Heart right ventricle (tissue), 16 donors: ENCODE measurements at regions not wholly inside any gene's neighbourhood (a gene's known extent, or its start where the extent isn't known, plus 50 kb on each side); places are given as distances from the start of the nearest gene placed in this dataset.

ENCODE experiments used
- ATAC-seq, 8 donors: fragments of 200-7000 bp; cut with Tn5 transposase; one replicate each; pipeline ENCODE4 v1.9.1; 2020; ENCODE audit warnings: mild to moderate bottlenecking in 8 of 8, moderate library complexity in 8 of 8, moderate number of reproducible peaks in 1 of 8
- DNase-seq, 2 donors: peaks; one replicate each; pipeline ENCODE4 v3.0.0-alpha.2; 2020
- H3K27ac ChIP-seq, 10 donors: fragments of 200-600 bp; sonication (generic) in 2 of 10; one replicate each; pipeline versions ENCODE4 v1.5.0 to v1.8.0; 2020 to 2022; ENCODE audit warnings: mild to moderate bottlenecking in 3 of 10
- H3K27me3 ChIP-seq, 7 donors: fragments of 200-600 bp; one replicate each; pipeline ENCODE4 v1.8.0; 2021 to 2022; ENCODE audit warnings: mild to moderate bottlenecking in 2 of 7
- H3K36me3 ChIP-seq, 9 donors: fragments of 200-600 bp; sonication (generic) in 1 of 9; one replicate each; pipeline versions ENCODE4 v1.5.0 to v1.8.0; 2020 to 2022; ENCODE audit warnings: mild to moderate bottlenecking in 2 of 9
- H3K4me1 ChIP-seq, 9 donors: fragments of 200-600 bp; sonication (generic) in 1 of 9; one replicate each; pipeline versions ENCODE4 v1.5.0 to v1.8.0; 2020 to 2022; ENCODE audit warnings: mild to moderate bottlenecking in 4 of 9
- H3K4me3 ChIP-seq, 10 donors: fragments of 200-600 bp; sonication (generic) in 2 of 10; one replicate each; pipeline versions ENCODE4 v1.5.0 to v1.8.0; 2020 to 2022; ENCODE audit warnings: mild to moderate bottlenecking in 7 of 10, moderate library complexity in 2 of 10
- H3K9me3 ChIP-seq, 11 donors: fragments of 200-600 bp in 10 of 11; sonication (generic) in 2 of 11; one replicate each; pipeline versions ENCODE4 v1.5.0 to v1.8.0; 2013 to 2022; ENCODE audit warnings: mild to moderate bottlenecking in 2 of 11, control low read depth in 1 of 11, moderate library complexity in 1 of 11
- WGBS, 2 donors: extraction: QIAGEN DNeasy Blood & Tissue Kit; methylation state at CpG; one replicate each; pipeline ENCODE4 v1.1.7; 2013; ENCODE audit warnings: inconsistent platforms in 1 of 2; 5-methylcytosine and 5-hydroxymethylcytosine counted together
- intact Hi-C, 10 donors: fragments of 100-400 bp; cut with DNase I; formaldehyde crosslinking; loops; one replicate each; pipeline versions ENCODE4 v1.11.1 to v1.14.2; 2022
- TF ChIP-seq, protein P1 (sequence below), 9 donors: fragments of 200-600 bp; sonication (generic) in 2 of 9; IDR thresholded peaks; one replicate each; pipeline versions ENCODE4 v1.5.0 to v1.8.0; 2021 to 2022; ENCODE audit warnings: antibody characterized with exemption in 9 of 9, mild to moderate bottlenecking in 5 of 9, moderate library complexity in 1 of 9
- donor health status: Arrhythmogenic right ventricular cardiomyopathy.
- donor health status: ischemic (EF 13 %, LVEDD 7.1; RV severe dilation, severe dysfunction).
- donor health status: healthy with polysubstance abuse.
- donor health status: DM: no; HTN: yes; CAD: no.
- donor health status: DM: no; HTN: no; CAD: no.
- donor health status: ischemic (EF 25% LVEDD 6.9; RV normal size, moderate dysfunction).
- donor health status: ischemic (EF 25% LVEDD 5.7; RV mildly dilated, moderate dysfunction).
- donor health status: healthy.
- donor health status: DM: yes; HTN: yes; CAD: no.
- donor health status: Ischemic cardiomyopathy.
- donor health status: ischemic (EF 35%, LVEDD 5.7; RV mildly dilated, moderate dysfunction).
- donor health status: nonischemic (EF 11% LVEDD 7.7; RV severe dilation, severe dysfunction).
- donor health status: DM: yes; HTN: yes; CAD: no.
- donor health status: PGD.
- donor health status: ischemic (EF 29% LVEDD 5.4; RV normal size, mild dysfunction).
- donor health status: nonischemic (EF 23%, LVEDD 6.1; RV moderate dilation, normal function).

DNA sequence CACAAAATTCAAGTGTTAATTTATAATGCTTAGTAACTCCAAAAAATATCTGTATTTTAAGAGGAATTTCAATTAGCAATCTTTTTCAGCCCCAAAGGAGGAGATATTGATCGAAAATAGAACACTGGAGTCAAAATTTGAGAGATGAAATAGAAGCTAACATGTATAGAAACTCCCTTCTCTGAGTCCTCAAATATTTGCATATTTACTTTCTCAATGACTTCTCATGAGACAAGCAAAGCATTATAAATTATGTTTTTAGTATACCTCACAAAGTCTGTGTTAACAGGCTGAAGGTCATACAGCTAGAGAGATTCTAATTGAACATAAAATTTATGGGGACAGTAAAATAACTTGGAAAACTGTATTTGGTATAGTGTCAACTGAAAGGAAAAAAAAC is 260.5 kb downstream of the GPAM start:
- TF ChIP-seq, protein P1, sequence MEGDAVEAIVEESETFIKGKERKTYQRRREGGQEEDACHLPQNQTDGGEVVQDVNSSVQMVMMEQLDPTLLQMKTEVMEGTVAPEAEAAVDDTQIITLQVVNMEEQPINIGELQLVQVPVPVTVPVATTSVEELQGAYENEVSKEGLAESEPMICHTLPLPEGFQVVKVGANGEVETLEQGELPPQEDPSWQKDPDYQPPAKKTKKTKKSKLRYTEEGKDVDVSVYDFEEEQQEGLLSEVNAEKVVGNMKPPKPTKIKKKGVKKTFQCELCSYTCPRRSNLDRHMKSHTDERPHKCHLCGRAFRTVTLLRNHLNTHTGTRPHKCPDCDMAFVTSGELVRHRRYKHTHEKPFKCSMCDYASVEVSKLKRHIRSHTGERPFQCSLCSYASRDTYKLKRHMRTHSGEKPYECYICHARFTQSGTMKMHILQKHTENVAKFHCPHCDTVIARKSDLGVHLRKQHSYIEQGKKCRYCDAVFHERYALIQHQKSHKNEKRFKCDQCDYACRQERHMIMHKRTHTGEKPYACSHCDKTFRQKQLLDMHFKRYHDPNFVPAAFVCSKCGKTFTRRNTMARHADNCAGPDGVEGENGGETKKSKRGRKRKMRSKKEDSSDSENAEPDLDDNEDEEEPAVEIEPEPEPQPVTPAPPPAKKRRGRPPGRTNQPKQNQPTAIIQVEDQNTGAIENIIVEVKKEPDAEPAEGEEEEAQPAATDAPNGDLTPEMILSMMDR (IDR thresholded peaks at IDR 0.05) = no peak
- H3K4me3 ChIP-seq = no peak overlapping the region
- 48 to 59% methylated on average over 1 of the region's 1 CpG for WGBS, 2 donors
- no peaks in the 10 kb centered on the region for H3K4me1 ChIP-seq
- intact Hi-C loops = no loop called here
- ATAC-seq (no peak), DNase-seq (no peak)
- H3K9me3 ChIP-seq = no peaks in the 10 kb centered on the region
- H3K36me3 ChIP-seq = no peaks in the 10 kb centered on the region
- no peaks in the 10 kb centered on the region for H3K27me3 ChIP-seq
- no peak overlapping the region for H3K27ac ChIP-seq

DNA sequence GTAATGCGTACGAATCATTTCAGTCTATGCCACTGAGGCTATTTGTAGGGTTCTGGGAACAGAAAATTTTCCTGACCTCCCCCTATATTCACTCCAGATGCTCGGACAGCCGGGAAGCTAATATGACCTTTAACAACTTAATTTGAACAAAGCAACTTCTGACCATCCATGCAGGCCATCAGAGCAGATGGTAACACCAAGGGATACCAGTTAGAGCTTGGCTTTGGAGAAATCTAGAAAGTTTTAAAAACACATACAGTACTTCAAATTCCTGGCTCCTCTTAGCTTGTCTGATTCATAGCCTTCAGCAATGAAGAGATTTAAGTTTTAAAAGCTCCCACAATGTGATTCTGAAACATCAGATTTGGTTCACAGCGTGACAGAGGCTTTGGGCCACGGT is 257.3 kb downstream of the GPAM start:
- TF ChIP-seq, protein P1 (IDR thresholded peaks at IDR 0.05) = no peak
- intact Hi-C loops = no loop called here
- H3K9me3 ChIP-seq = peaks cover 0 to 12% (median 0%) of the 10 kb centered on the region in 11 donors
- DNase-seq (no peak), ATAC-seq (no peak)
- no peak overlapping the region for H3K4me3 ChIP-seq
- 79 to 87% methylated on average over 6 of the region's 6 CpGs for WGBS, 2 donors
- H3K4me1 ChIP-seq = no peaks in the 10 kb centered on the region
- H3K27me3 ChIP-seq = no peaks in the 10 kb centered on the region
- no peaks in the 10 kb centered on the region for H3K36me3 ChIP-seq
- no peak overlapping the region for H3K27ac ChIP-seq

DNA sequence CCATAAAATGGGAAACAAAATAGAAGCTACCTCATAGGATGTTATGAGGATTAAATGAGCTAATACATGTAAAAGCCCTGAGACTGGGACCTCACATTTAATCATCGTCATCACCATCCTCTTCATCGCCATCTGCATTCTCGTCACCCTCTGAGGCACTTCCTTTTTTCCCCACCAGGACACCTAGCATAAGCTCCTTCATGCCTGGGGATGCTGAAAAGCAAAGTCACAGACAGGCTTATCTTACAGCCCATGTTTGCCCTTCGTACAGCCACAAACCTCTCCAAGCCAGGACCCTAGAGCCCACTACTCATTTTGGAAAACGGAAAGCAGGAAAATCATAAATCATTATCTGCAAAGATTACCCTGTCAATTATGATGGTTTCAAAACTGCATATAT is 249.6 kb downstream of the GPAM start:
- no peaks in the 10 kb centered on the region for H3K4me1 ChIP-seq
- ATAC-seq (no peak), DNase-seq (no peak)
- no peak overlapping the region for H3K27ac ChIP-seq
- no peaks in the 10 kb centered on the region for H3K27me3 ChIP-seq
- TF ChIP-seq, protein P1 (IDR thresholded peaks at IDR 0.05) = no peak
- H3K9me3 ChIP-seq = peaks cover 0 to 18% (median 0%) of the 10 kb centered on the region in 11 donors
- H3K36me3 ChIP-seq = no peaks in the 10 kb centered on the region
- intact Hi-C loops = no loop called here
- no peak overlapping the region for H3K4me3 ChIP-seq
- WGBS, 2 donors = 53 to 58% methylated on average over 5 of the region's 5 CpGs

DNA sequence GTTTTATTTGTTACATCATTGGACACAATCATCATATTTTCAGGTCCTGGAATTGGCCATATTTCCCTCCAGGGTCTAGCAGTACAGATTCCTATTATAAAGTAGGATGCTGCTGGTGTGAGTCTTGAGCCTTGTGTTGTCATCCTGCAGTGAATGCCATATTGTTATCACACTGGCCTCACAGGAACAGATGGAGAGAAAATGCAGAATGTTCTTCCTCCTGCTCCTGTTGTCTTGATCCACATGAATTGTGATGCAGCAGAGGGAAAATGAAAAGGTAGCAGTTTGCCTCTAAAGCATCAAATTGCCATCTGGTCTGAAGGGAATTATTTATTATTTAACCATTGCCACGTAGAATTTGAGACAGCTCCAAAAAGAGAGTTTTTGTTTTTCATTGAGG is 248.6 kb downstream of the GPAM start:
- no peak overlapping the region for H3K27ac ChIP-seq
- intact Hi-C loops = no loop called here
- peaks cover 0 to 9% (median 0%) of the 10 kb centered on the region in 11 donors for H3K9me3 ChIP-seq
- ATAC-seq = no peak
- H3K4me1 ChIP-seq = no peaks in the 10 kb centered on the region
- no peak overlapping the region for H3K4me3 ChIP-seq
- no peaks in the 10 kb centered on the region for H3K27me3 ChIP-seq
- H3K36me3 ChIP-seq = no peaks in the 10 kb centered on the region
- WGBS, 2 donors = 76 to 82% methylated on average over 1 of the region's 1 CpG
- TF ChIP-seq, protein P1 (IDR thresholded peaks at IDR 0.05) = no peak
- DNase-seq = no peak
